Left ventricle myocardium inferior (tissue), 1 donor: ENCODE measurements at regions not wholly inside any gene's neighbourhood (a gene's known extent, or its start where the extent isn't known, plus 50 kb on each side); places are given as distances from the start of the nearest gene placed in this dataset.
A peak's percentile ranks its signal among the peaks of the same experiment; 100 is the strongest.

ENCODE experiments used
- DNase-seq: peaks from one replicate; pipeline ENCODE4 v3.0.0-alpha.2; 2020
- H3K27ac ChIP-seq: fragments of 200-600 bp; replicated peaks from 2 replicates; pipeline ENCODE4 v1.8.0; 2021
- H3K27me3 ChIP-seq: fragments of 200-600 bp; 2 replicates; pipeline ENCODE4 v1.8.0; 2021; ENCODE audit warnings: low read depth
- H3K36me3 ChIP-seq: fragments of 200-600 bp; 2 replicates; pipeline ENCODE4 v1.8.0; 2021
- H3K4me1 ChIP-seq: fragments of 200-600 bp; 2 replicates; pipeline ENCODE4 v1.8.0; 2021
- H3K4me3 ChIP-seq: fragments of 200-600 bp; 2 replicates; pipeline ENCODE4 v1.8.0; 2021; ENCODE audit warnings: mild to moderate bottlenecking, moderate library complexity
- H3K9me3 ChIP-seq: fragments of 200-600 bp; replicated peaks from 2 replicates; pipeline ENCODE4 v1.8.0; 2021
- CTCF ChIP-seq: fragments of 200-600 bp; IDR thresholded peaks from 2 replicates; pipeline ENCODE4 v1.8.0; 2021; ENCODE audit warnings: antibody characterized with exemption, mild to moderate bottlenecking, borderline replicate concordance
- intact Hi-C: fragments of 100-400 bp; cut with micrococcal nuclease; formaldehyde crosslinking; loops from one replicate; pipeline ENCODE4 v1.11.0; 2022
- donor health status: DM: no; HTN: yes; CAD: no; lungs with severe emphysema.

DNA sequence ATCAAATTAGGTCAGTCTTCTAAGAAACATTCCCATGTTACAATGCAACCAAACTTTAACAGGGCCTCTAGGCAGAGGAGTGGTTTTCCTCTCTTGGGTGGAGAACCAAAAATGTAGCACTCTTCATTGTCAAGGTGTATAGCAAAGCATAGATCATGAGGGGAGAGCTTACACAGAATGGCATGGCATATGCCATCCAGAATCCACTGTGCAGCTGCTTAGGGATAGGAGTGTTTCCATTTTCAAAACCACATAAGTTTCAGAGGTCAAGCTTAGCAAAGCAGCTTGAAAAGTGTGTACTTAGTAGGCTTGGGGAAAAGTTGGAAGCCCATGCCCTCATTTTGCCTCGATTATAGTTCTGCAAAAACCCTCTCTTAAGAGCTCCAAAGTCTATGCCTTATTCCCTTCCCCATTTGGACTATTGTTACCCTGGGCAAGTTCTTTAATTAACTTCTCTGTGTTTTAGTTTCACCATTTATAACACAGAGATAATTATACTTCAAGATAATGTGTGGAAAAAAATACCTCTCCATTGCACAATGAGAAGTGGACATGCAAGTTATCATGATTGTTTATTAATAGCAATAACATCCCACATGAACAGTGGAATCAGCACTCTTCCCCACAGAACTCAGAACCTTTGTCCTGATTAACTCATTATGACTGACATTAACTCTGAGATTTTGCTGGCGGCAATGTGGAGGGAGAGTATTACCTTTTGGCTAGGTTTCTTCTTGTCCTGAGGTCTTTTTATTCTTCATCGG lies 398.9 kb upstream of the WWC1 start:
- H3K27me3 ChIP-seq = no peaks in the 10 kb centered on the region
- peaks cover 10% of the 10 kb centered on the region for H3K4me1 ChIP-seq

GRCh38 chr5:167893271-167893670 lies 398.2 kb upstream of the WWC1 start:
- Histone ChIP-seq H3K36me3 (no peaks in the 10 kb centered on the region), H3K27me3 (no peaks in the 10 kb centered on the region), H3K27ac (peak overlapping the region; percentile 49), H3K9me3 (no peaks in the 10 kb centered on the region), H3K4me3 (peak overlapping the region; percentile 19), H3K4me1 (peaks cover 10% of the 10 kb centered on the region)
- intact Hi-C loops = no loop called here
- DNase-seq = no peak
- no peak for TF ChIP-seq CTCF

More for the DNA sequence above, 398.9 kb upstream of the WWC1 start:
- no peak for TF ChIP-seq CTCF
- intact Hi-C loops = no loop called here
- Histone ChIP-seq H3K36me3 (no peaks in the 10 kb centered on the region), H3K4me3 (peak overlapping the region; percentile 19), H3K9me3 (no peaks in the 10 kb centered on the region), H3K27ac (peak overlapping the region; percentile 49)
- DNase-seq = no peak

GRCh38 chr5:167894631-167895472 lies 396.6 kb upstream of the WWC1 start:
- Histone ChIP-seq H3K4me1 (peaks cover 10% of the 10 kb centered on the region), H3K27ac (no peak overlapping the region), H3K9me3 (no peaks in the 10 kb centered on the region), H3K36me3 (no peaks in the 10 kb centered on the region), H3K27me3 (no peaks in the 10 kb centered on the region), H3K4me3 (no peak overlapping the region)
- no peak for TF ChIP-seq CTCF
- intact Hi-C loops = no loop called here
- no peak for DNase-seq

- Histone ChIP-seq H3K27me3 (no peaks in the 10 kb centered on the region), H3K4me3 (no peak overlapping the region), H3K4me1 (peaks cover 10% of the 10 kb centered on the region), H3K9me3 (no peaks in the 10 kb centered on the region), H3K27ac (no peak overlapping the region), H3K36me3 (no peaks in the 10 kb centered on the region)
- intact Hi-C loops = no loop called here
- TF ChIP-seq CTCF = no peak
- no peak for DNase-seq
Measured at GRCh38 chr5:167895899-167896659, 395.4 kb upstream of the WWC1 start.

DNA sequence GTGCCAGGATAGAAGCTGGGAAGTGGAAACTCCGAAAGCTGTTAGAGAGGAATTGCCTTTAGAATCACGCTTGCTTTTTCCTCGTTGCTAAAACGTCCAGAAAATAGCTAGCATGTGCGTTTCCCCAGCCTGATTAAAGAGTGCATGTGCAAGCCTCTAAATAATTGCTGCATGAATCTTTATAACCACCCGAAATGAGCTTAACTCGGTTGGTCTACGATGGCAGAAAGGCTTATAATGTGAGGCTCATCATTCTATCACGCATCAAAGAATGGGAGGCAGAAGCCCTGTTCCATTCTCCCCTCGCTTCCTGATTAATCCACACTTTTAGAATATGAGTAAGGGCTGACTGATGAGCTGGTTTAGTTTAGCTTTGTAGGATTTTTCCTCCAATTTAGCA lies 394.6 kb upstream of the WWC1 start:
- Histone ChIP-seq H3K27me3 (no peaks in the 10 kb centered on the region), H3K4me3 (no peak overlapping the region)
- intact Hi-C loops = no loop called here

More for the DNA sequence above, 394.6 kb upstream of the WWC1 start:
- H3K27ac ChIP-seq = no peak overlapping the region
- no peaks in the 10 kb centered on the region for H3K36me3 ChIP-seq
- no peak for DNase-seq
- peaks cover 8% of the 10 kb centered on the region for H3K4me1 ChIP-seq
- TF ChIP-seq CTCF = no peak
- no peaks in the 10 kb centered on the region for H3K9me3 ChIP-seq
